ENCODE measurements at regions not wholly inside any gene's neighbourhood (a gene's known extent, or its start where the extent isn't known, plus 50 kb on each side); places are given as distances from the start of the nearest gene placed in this dataset.

GRCh38 chr4:178993306-178993705, 1551.1 kb upstream of the AGA start:
- TF ChIP-seq, protein P1, sequence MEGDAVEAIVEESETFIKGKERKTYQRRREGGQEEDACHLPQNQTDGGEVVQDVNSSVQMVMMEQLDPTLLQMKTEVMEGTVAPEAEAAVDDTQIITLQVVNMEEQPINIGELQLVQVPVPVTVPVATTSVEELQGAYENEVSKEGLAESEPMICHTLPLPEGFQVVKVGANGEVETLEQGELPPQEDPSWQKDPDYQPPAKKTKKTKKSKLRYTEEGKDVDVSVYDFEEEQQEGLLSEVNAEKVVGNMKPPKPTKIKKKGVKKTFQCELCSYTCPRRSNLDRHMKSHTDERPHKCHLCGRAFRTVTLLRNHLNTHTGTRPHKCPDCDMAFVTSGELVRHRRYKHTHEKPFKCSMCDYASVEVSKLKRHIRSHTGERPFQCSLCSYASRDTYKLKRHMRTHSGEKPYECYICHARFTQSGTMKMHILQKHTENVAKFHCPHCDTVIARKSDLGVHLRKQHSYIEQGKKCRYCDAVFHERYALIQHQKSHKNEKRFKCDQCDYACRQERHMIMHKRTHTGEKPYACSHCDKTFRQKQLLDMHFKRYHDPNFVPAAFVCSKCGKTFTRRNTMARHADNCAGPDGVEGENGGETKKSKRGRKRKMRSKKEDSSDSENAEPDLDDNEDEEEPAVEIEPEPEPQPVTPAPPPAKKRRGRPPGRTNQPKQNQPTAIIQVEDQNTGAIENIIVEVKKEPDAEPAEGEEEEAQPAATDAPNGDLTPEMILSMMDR (conservative IDR thresholded peaks at IDR 0.05; ENCODE audit: low read depth, low read length): no peak
- TF ChIP-seq EZH2 (IDR thresholded peaks at IDR 0.05; ENCODE audit: borderline replicate concordance, low read depth, low read length, poor library complexity, severe bottlenecking): no peak
